Stomach (tissue), 4 donors: ENCODE measurements at regions not wholly inside any gene's neighbourhood (a gene's known extent, or its start where the extent isn't known, plus 50 kb on each side); places are given as distances from the start of the nearest gene placed in this dataset.

ENCODE experiments used
- EP300 ChIP-seq: sonication (generic); formaldehyde crosslinking; IDR thresholded peaks from one replicate; pipeline ENCODE4 v1.6.1; 2017; ENCODE audit warnings: antibody characterized with exemption
- POLR2A ChIP-seq, 4 donors: fragments of 450-650 bp; IDR thresholded peaks; one replicate each; pipeline ENCODE4 v1.6.1; 2016; ENCODE audit warnings: antibody characterized with exemption in 4 of 4, control low read depth in 2 of 4, mild to moderate bottlenecking in 1 of 4, moderate library complexity in 1 of 4
- TF ChIP-seq, protein P1 (sequence below), 7 experiments: fragments of 450-650 bp in 4 of 7; fragments of 200-600 bp in 3 of 7; sonication (generic) in 3 of 7; IDR thresholded peaks; one replicate each; pipeline ENCODE4 v1.5.1; 2016 to 2019; ENCODE audit warnings: antibody characterized with exemption in 7 of 7, control low read depth in 2 of 7, mild to moderate bottlenecking in 1 of 7

- TF ChIP-seq, protein P1, sequence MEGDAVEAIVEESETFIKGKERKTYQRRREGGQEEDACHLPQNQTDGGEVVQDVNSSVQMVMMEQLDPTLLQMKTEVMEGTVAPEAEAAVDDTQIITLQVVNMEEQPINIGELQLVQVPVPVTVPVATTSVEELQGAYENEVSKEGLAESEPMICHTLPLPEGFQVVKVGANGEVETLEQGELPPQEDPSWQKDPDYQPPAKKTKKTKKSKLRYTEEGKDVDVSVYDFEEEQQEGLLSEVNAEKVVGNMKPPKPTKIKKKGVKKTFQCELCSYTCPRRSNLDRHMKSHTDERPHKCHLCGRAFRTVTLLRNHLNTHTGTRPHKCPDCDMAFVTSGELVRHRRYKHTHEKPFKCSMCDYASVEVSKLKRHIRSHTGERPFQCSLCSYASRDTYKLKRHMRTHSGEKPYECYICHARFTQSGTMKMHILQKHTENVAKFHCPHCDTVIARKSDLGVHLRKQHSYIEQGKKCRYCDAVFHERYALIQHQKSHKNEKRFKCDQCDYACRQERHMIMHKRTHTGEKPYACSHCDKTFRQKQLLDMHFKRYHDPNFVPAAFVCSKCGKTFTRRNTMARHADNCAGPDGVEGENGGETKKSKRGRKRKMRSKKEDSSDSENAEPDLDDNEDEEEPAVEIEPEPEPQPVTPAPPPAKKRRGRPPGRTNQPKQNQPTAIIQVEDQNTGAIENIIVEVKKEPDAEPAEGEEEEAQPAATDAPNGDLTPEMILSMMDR (IDR thresholded peaks at IDR 0.05), result no peak
- TF ChIP-seq EP300 (no peak), POLR2A (IDR thresholded peaks at IDR 0.05) (no peak)
These were observed 1577.4 kb downstream of the KCNT2 start for GRCh38 chr1:195030793-195031192.
